ENCODE measurements at regions not wholly inside any gene's neighbourhood (a gene's known extent, or its start where the extent isn't known, plus 50 kb on each side); places are given as distances from the start of the nearest gene placed in this dataset.
"Not testable (repeated sequence)": the region's sequence is repeated elsewhere in the genome, so short reads cannot be mapped to it uniquely, and the experiment has no call there.

DNA sequence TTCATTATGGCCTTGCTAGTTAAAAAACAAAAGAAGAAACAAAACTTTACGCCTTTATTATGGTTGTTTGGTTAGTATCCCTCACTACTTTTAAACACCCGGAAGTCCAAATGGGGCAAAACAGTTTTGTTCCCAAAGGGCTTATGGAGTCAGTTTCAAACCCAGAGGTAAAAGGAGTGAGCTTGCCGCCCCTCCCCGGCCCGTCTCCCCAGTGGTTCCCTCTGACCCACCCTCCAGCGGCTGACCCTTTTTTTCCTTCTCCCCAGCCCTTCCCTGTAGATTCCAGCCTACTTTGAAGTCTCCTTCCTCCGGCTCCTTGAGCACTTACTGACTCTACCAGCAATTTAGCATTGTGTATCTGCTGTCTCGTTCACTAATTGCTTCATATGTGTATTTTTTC is 209.2 kb downstream of the ICOS start:
- peak; percentile 3 for DNase-seq

GRCh38 chr2:204147040-204147439 is 210.5 kb downstream of the ICOS start:
- not testable (repeated sequence) for DNase-seq

- no peak for DNase-seq
Measured at GRCh38 chr2:204150721-204151120, 214.2 kb downstream of the ICOS start.

- no peak for DNase-seq
Measured at GRCh38 chr2:204152616-204153015, 216.1 kb downstream of the ICOS start.

DNA sequence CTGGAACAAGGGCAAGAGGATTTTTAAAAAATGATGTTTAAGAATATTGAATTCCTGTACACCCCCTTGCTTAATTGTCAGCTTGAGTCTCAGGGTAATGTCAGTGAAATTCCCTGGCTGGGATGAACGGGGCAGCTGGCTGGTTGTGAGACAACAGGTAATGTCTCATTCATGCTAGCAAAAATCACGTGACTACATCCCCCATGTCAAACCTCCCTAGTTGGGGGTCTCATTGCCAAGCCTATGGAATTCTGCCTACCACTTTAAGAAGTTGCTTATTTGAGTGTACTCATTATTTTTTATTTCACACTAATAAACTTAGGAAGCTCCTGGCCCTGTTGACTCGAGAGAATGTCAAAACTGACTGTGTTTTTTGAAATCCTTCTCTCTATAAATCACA is 218.3 kb downstream of the ICOS start:
- DNase-seq, result no peak

GRCh38 chr2:204156456-204156855 is 219.9 kb downstream of the ICOS start:
- no peak for DNase-seq

- DNase-seq, result no peak
Measured at GRCh38 chr2:204157684-204158083, 221.1 kb downstream of the ICOS start.

DNA sequence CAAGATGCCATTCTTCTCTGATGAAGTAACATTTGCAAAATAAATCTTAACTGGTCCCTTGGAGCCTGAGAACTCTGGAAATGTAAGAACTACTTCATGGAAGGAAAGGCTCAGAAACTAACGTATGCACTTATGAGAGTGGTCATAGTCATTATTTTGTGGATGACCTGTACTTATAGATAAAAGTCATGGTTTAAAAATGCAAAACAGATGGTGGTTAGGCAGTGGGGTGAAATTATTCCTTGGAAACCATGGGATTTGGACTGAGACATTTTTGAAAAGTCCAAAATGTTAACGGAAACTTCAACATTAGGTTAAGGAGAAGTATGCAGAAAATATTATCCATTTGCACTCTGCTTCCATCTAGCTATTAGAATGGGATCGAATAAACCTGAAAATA is 223.0 kb downstream of the ICOS start:
- DNase-seq, result no peak

- no peak for DNase-seq
Measured at GRCh38 chr2:204160989-204161388, 224.4 kb downstream of the ICOS start.

GRCh38 chr2:204161886-204162285 is 225.3 kb downstream of the ICOS start:
- no peak for DNase-seq

DNA sequence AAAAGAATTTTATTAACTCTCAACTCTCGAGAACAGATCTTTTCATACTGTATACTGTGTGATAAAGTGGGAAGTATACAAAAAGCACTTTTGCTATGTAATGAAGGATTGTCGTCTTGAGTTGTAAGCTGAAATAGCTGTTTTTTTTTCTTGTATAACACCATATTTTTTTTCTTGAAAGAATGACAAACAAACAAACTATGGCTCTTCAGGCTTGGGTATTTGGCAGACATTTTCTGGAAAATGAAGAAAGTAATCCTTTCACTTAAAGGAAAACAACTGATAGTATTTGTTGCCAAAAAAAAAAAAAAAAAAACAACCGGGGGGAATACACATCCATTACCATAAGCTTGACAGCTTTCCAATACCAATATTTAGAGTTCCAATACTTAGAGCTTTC is 230.4 kb downstream of the ICOS start:
- no peak for DNase-seq

- not testable (repeated sequence) for DNase-seq
Measured at GRCh38 chr2:204167670-204168069, 231.1 kb downstream of the ICOS start.

- DNase-seq, result no peak
Measured at GRCh38 chr2:204170411-204170810, 233.8 kb downstream of the ICOS start.

DNA sequence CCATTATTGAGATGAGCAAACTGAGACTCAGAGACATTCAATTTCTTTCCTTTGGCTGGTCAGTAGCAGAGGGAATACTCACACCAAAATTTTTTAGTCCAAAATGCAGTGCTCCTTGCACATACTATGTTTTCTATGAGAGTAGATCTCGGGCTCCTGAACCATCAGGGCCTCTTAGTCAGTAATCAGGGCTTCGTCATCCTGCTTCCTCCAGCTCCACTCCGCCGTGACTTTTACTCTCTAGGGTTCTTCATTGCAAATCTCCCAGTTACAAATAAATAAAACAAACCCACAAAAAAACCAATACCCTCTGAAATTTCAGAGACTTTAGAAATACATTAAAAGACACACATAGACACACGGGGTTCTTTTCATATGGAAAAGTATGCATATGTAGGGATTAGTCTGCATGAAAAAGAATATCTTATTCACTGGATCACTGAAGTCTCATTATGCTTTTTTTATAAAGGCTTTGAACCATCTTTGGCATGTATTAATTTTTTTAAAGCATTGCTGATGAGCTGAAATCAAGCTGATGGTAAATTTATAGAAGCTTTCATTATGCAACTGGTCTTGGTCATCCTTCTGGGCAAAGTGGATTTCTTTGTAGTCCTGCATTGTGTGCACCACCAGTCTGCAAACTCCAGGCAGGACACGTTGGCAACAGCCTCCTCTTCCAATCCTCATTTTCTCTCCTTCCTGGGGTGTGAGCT is 235.0 kb downstream of the ICOS start:
- no peak for DNase-seq

GRCh38 chr2:204172145-204172600 is 235.6 kb downstream of the ICOS start:
- no peak for DNase-seq

DNA sequence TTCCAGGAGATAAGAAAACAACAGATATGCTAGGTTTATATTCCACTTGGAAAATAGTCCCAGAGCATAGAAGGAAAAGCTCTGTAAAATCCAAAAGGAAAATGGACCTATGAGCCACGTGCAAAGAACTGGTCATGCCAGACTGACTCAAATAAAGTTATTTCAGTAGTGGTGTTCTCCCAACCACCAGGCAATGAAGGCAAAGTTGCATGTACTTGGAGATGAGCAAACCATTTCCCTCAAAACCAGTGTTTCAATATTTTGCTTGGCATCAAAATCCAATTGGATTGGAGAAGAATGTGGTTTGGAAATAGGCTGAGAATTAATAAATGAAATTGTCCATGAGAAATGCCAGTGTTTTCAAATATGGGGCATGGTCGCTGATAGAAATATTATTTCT is 237.5 kb downstream of the ICOS start:
- DNase-seq, result no peak

- DNase-seq, result no peak
Measured at GRCh38 chr2:204175552-204176271, 239.1 kb downstream of the ICOS start.

DNA sequence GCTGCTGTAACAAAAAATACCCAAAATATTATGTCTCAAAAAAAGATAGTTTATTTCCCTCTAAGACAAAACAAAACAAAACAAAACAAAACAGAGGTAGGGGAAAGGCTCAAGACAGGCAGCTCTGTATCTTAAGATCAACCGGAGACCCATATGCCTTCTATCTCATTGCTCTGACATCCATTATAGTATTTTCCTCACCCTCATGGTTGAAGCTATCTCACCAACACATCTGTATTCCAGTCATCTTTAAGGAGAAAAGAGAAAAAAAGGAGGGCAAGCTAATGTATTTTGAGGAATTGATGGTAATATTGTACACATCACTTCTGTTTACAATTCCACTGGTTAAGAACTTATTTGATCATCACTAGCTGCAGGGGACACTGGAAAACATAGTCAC is 239.7 kb downstream of the ICOS start:
- no peak for DNase-seq

DNA sequence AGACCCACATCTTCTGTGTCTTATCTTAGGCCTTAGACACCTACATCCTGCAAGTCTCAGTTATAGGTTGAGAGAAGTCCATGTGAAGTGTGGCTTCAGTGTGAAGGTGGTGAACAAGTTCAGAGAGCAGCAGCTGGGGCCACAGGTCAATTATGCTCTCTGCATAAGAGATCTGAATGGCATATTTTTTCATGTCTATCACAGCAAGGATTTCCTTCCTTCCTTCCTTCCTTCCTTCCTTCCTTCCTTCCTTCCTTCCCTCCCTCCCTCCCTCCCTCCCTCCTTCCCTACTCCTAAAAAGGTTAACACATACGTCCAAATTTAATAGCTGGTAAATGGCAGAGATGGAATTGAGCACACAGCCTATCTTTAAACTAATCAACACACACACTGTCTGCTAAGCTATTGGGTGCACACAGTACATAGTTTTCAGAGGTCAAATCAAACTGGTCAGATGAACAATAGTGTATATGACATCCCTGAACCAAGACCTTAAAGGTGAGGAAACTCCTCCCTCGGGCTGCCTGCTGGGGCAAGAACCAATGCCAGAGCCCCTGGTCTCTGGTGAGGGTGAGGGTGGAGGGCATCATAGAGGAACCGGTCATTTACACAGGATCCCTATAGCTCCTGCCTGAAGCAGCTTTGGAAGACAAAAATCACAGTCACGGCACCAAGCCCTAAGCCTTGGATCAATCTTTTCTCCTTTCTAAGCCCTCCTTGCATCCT is 240.9 kb downstream of the ICOS start:
- no peak for DNase-seq

DNA sequence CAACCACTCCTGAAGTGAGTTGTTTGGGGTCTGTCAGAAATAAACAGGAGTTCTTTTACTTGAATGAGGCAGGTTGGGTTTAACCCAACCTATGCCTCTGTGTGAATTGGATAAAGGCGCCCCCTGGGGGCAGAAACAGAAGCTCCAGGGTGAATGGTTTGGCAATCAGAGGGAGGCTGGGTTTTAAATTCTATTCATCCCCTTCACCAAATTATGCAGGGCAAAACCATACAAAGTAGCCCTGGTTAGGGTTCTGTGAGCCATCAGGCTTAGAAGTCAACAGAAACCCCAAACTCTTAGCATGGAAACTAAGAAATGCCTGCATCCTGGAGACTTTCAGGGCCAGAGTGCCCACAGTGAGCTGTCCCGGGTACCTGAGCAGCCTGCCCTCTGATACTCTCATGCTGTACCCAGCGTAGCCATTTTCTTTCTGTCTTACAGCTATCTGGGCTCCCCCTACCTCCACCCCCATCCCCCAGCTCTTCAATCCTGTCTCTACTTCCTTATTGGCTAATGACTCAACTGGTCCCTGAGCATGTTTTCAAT is 241.5 kb downstream of the ICOS start:
- peak; percentile 69 for DNase-seq

DNA sequence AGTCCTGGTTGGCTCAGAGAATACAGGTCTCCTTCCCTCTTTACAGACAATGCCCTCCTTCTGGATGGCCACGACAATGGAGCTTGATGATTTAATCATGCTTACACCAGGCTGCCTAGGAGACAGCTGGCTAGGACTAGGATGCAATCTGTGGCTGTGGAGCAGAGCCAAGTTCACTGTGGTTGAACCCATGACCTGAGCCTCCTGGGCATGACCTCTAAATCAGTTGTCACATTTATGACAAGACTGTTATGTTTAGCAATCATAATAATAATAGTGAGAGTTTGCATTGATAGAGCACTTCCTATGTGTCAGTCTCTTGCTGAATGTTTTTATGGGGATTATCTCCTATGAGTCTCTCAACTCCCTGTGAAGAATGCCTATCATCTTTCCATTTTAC is 244.1 kb downstream of the ICOS start:
- no peak for DNase-seq

- no peak for DNase-seq
Measured at GRCh38 chr2:204183608-204184007, 247.0 kb downstream of the ICOS start.

DNA sequence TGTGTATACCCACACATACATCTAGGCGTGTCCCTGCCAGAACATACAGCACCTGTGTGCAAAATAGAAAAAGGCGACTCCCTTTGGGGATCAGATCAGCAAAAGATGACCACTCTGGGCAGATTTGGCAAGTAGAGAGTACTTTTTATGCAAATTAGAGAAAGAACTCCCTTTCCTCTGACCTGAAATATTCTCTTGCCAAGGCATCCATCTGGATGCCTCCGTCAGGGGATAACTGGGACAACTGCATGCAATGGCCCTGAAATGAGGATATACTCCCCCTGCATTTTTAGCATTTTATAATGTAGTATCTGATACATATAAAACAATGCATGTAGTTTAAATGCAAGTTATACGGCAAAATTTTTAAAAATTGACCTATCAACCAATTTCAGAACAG is 247.7 kb downstream of the ICOS start:
- DNase-seq, result no peak

Measured in CD4-positive, alpha-beta T cell treated with Interleukin-10 for 1 hour (primary cell).